ENCODE measurements at regions not wholly inside any gene's neighbourhood (a gene's known extent, or its start where the extent isn't known, plus 50 kb on each side); places are given as distances from the start of the nearest gene placed in this dataset.
A peak's percentile ranks its signal among the peaks of the same experiment; 100 is the strongest.
"Not testable (repeated sequence)": the region's sequence is repeated elsewhere in the genome, so short reads cannot be mapped to it uniquely, and the experiment has no call there.

DNA sequence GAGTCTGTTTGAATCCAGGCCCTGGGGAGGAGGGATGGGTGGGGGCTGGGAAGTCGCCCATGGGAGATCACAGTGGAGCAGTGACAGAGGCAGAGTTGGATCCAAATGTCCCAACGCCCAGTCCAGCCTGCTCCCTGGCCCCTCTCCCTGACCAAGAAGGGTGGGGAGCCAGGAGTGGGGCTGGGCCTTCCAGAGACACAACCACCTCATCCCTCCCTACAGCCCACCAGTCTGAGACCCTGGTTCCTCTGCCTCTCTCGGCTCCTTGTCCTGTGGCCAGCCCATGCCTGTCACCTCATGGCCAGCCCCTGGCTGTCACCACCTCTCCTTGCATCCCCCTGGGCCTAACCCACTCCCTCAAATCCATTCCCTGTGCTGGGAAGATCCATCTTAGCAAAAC, 71.2 kb upstream of the PRR5 start:
- DNase-seq (ENCODE audit: low read depth in 2 of 2) = no peak

DNA sequence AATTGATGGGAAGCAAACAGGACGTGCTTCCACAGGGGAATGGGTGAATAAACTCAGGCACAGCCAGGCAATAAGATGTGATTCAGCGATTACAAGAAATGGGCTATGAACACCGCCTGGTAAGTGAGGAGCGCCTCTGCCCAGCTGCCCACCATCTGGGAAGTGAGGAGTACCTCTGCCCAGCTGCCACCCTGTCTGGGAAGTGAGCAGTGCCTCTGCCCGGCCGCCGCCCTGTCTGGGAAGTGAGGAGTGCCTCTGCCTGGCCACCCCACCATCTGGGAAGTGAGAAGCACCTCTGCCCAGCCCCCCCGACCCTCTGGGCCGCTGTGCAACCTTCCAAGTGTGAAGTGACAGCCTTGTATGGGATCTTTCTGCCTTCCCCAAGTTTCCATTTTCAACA, 73.2 kb upstream of the PRR5 start:
- DNase-seq (ENCODE audit: low read depth in 2 of 2) = no peak

DNA sequence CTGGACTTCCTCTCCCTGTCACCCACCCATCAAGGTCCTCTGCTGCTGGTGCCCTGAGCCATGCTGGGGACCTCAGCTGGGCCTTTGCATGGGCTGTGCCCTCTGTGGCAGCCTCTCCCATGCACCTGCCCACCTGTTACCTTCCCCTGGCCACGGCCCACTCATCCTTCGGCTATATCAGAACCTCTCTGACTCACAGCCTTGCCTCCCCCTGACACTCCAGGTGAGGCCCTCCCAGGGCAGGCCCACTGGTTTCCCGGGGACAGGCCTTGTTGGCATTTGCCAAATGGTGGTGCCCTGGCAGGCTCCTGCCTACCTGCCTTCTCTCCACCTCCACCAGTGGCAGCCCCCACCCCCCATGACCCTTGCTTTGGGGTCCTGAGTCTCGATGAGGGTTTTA, 73.7 kb upstream of the PRR5 start:
- DNase-seq (ENCODE audit: low read depth in 2 of 2) = no peak

DNA sequence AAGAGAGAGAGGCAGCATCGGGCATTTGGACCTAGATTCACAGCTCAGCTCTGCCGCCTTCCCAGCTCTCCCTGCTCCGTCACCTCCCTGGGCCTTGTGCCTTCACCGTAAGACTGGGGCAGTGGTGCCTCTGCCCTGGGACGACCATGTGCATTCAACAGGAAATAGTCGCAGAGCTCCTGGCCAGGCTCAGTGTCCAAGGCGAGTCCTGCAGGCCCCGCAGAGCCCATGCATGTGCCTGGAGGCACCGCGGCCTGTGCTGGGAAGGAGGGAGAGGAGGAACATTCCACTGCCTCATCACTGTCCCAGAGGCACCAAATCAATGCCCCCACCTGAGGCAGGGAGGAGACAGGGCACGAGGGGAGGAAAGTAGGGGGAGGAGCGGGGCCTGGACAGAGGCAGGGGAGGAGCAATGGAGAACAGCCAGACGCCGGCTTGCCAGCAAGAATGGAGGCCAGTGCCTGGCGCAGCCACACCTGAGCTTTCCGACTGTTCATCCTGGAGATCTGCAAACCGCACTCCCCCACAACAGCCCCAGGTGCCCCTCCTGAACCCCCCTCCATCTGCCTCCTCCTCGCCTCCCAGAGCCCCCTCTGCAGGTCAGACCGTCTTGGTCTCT, 74.4 kb upstream of the PRR5 start:
- DNase-seq (ENCODE audit: low read depth in 2 of 2) = no peak

DNA sequence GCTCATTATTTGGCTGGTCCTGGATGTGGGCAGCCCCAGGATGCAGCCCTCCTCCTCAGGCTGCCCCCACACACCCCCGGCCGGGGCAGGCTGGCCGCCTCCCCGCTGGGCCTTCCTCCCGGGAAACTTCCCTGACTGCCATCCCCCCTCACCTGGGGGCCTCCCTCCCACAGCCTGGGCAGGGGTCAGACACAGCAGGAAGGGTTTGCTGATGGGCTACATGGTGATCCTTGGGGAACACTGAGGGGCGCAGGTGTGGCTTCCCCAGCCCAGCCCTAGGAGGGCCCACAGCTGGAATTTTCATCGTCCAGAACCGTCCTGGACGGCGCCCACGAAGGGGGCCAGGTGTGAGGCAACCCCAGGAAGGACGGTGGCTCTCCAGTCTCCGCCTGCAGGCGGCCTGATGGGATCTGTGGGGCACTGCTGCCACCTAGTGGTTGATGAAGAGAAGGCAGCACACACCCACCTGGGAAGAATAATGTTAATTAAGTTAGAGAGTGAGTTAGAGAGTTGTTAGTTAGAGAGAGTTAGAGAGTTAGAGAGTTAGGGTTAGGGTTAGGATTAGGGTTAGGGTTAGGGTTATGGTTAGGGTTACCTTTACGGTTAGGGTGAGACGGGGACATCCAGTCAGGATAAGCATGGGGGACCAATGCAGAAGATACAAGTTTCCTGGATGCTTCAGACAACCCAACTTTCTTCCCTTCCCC, 75.9 kb upstream of the PRR5 start:
- DNase-seq (ENCODE audit: low read depth in 2 of 2) = peak; percentile 56 to 76

DNA sequence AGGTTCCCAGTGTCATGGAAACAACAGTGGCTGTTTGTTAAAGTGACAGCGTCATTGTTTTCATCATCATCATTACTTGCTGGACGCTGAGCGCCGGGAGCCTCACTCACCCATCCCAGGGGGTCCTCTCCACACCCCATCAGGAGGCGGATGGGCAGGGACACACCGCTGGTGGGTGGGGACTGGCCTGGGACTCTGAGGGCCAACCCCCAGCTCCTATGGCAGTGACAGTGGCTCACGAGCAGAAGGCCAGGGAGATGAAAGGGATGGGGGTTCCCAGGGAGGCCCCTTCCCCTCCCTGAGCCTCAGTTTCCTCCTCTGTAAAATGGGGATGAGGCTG, 76.6 kb upstream of the PRR5 start:
- no peak for DNase-seq (ENCODE audit: low read depth in 2 of 2)

DNA sequence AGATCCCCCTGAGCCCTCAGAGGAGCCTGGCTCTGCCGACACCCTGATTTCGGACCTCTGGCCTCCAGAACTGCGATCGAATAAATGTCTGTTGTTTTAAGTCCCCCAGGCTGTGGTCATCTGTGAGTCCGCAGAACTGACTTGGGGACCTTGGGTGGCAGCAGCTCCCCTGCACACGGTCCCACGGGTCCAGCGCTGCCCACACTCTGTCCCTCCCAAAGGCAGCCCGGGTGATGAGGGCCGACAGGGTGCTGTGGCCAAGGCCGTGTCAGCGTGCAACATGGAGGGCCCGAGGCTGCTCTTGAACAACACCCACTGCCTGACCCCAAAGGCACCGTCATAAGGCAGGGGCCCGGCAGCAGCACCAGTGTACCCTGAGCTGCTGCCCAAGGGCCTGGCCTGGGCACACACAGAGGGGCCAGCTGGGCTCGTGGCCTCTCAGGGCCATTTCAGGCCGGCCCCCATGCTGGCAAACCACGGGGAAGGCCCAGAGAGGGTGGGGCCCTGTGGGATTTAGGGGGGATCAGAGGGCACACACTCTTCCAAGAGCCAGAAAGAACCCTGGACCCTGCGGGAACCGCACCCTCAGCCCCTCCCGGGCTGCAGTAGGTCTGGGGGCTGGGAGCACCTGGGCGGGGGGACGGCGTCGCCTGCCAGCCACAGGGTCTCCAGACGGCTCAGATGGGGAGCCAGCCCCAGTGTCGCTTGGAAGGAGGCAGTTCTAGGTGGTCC, 77.1 kb upstream of the PRR5 start:
- no peak for DNase-seq (ENCODE audit: low read depth in 2 of 2)

DNA sequence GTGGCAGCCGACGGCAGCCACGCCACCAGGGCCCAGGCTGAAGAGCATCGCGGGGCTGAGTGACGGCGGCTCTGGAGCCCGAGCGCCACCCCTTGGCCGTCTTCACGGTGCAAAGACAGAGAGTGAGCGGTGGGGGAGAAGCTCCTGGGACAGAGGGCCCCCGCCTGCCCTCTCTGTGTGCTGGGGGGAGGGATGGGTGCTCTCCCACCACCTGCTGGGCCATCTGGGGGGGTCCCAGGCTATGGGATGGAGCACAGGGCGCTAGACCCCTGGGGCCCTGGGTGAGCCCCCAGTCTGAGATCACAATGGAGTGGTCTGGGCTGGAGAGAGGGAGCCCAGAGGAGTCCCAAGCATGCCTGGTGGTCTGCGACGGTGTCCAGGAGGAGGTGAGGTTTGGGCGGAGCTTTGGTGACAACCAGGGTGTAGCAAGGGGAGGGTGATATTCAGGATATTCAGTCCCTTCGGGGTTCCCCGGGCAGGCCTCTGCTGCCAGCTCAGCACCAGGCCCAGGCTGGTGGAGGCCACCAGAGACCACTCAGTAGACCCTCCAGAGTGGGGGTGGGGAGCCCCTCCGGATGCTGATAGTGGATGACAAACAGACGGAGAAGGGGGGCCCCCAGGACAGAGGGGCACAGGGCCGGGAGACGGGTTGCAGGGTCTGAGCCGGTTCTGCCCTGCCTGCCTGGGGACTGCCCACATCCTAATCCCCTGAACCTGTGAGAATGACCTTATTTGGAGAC, 78.1 kb upstream of the PRR5 start:
- DNase-seq (ENCODE audit: low read depth in 2 of 2) = peak in 1 of 2 donors; percentile 19

DNA sequence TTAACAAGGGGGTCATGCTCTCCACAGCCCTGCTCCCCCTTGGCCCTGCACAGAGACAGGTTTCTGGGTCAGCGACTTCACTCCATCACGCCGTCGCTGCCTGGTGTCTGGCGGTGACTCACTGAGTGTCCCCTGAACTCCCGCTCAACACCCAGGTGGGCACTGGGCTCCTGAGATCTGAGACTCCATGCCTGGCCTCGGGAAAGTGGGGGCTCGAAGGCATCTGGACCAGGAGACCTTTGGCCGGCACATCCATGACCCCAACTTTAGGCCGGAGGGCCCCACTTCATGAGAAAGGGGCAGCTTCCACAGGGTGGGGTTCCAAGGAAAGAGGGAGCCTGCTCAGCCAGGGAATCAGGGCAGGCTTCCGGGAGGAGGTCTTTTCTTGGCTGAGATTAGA, 79.3 kb upstream of the PRR5 start:
- no peak for DNase-seq (ENCODE audit: low read depth in 2 of 2)

DNA sequence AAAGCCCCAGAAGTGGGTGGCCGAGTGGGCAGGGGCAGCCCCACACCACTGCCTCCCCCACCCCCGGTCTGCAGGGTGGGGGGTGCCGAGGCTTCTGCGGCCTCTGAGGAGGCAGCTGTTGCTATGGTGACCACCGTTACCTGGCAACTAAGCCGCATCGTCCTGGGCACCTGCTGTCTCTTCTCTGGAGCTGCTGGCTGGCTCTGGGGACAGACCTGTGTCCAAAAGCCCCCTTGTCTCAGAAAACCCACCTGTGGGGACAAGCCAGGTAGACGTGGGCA, 79.9 kb upstream of the PRR5 start:
- no peak for DNase-seq (ENCODE audit: low read depth in 2 of 2)

DNA sequence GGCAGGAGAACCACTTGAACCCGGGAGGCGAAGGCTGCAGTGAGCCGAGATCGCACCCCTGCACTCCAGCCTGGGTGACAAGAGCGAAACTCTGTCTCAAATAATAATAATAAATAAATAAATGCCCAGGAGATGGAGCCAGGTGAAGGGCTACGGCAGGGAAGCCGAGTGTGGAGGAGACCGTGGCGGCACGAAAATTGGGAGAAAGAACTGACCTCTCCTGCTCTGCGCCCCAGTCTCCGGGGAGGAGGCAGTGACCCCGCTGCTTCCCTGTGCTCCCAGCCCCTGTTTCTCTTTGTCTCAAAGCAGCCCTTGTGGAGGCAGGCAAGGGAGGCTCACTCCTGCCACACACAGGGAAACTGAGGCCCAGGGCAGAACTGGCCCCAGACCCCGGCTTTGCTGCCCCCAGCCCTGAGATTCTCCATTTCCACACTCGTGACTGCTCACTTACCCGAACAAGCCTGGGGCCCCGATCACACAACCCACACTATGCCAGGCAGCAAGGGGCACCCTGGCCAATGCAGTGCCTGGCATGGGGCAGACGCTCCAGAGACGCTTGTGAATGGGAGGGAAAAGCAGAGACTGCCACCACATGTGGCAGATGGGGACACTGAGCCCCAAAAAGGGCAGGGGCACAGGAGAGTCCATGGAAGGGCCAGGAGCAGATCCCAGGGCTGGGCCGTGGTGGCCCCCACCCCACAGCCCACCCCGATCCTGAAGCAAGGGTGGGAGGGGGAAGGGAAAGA, 80.4 kb upstream of the PRR5 start:
- DNase-seq (ENCODE audit: low read depth in 2 of 2) = no peak

DNA sequence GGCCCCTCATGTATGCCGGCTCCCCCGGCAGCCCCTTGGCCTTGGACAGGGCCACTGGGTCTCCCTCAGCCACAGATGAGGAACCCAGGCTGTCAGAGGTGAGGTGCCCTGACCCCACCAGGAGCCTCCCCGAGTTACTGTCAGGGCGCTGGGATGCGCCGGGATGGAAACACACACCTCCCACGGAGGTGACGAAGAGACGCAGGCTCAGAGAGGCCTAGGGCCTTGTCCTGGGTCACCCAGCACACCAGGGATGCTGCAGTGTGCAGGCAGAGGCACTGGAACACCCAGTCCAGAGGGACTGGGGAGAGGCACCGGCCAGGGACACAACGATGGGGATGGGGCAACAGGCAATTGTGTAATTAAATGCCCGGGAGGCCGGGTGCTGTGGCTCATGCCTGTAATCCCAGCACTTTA, 81.2 kb upstream of the PRR5 start:
- DNase-seq (ENCODE audit: low read depth in 2 of 2) = no peak

DNA sequence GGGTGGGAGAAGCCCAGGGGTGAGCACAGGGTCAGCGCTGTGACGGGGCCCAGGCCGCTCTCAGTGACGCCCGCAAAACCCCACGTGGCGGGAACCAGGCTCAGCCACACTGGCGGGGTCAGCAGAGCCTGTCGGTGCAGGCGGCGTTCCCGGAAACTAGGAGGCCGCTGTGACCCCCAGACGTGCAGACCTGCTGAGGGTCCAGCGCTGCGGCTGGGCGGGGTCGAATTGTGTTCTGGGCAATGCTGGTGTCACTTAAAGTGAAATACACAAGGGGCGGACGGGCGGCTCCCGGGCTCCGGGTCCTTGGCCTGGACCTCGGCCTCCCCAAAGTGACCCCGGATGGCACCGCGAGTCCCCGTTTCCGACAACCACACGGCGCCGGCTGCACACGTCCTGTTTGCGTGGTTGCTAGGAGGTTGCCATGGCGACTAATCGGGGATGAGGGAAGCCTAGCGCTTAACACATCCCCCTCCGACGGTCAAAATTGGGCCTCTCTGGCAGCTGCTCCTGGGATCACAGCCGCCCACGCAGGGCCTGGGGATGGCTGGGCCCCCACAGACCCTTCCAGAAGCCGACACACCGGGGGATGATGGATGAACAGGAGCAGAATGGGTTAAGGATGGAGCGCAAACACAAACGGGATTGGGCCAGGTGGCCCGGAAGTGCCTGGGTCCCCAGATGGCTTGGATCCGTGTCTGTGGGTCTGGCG, 81.7 kb upstream of the PRR5 start:
- DNase-seq (ENCODE audit: low read depth in 2 of 2) = peak; percentile 84 to 95

DNA sequence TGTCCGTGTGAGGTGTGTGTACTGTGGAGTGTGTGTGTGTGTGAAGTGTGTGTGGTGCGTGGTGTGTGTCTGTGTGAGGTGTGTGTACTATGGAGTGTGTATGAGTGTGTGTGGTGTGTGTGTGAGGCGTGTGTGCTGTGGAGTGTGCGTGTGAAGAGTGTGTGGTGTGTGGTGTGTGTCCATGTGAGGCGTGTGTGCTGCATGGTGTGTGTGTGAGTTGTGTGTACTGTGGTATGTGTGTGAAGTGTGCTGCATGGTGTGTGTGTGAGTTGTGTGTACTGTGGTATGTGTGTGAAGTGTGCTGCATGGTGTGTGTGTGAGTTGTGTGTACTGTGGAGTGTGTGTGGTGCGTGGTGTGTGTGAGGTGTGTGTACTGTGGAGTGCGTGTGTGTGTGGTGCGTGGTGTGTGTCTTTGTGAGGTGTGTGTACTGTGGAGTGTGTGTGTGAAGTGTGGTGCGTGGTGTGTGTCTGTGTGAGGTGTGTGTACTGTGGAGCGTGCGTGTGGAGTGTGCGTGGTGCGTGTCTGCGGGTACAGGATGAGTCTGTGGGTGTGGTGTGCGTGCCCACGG, 82.4 kb upstream of the PRR5 start:
- not testable (repeated sequence) for DNase-seq (ENCODE audit: low read depth in 2 of 2)

DNA sequence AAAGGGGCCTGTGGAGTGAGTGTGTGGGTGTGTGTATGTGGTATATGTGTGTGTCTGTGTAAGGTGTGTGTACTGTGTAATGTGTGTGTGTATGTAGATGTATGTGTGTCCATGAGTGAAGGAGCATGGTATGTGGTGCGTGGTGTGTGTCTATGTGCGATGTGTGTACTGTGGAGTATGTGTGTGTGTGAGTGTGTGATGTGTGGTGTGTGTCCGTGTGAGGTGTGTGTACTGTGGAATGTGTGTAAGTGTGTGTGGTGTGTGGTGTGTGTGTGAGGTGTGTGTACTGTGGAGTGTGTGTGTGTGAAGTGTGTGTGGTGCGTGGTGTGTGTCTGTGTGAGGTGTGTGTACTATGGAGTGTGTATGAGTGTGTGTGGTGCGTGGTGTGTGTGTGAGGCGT, 83.1 kb upstream of the PRR5 start:
- not testable (repeated sequence) for DNase-seq (ENCODE audit: low read depth in 2 of 2)

DNA sequence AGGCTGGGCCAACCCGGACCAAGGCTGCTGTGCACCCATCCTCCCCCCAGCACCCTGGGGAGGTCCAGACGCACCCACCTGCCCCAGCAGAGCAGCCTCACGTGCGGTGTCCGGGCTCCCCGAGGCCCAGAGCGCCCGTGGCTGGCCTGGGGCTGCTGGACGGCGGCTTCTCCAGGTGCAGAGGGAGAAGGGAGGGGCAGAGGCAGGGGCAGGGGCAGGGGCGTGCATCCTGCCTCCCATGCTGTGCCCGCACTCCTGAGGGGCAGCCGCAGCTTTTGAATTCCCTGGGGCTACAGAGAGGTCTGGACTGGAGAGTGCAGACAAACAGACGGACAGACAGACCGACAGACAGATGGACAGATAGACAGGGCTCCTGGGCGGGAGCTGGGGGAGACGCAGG, 83.6 kb upstream of the PRR5 start:
- no peak for DNase-seq (ENCODE audit: low read depth in 2 of 2)

DNA sequence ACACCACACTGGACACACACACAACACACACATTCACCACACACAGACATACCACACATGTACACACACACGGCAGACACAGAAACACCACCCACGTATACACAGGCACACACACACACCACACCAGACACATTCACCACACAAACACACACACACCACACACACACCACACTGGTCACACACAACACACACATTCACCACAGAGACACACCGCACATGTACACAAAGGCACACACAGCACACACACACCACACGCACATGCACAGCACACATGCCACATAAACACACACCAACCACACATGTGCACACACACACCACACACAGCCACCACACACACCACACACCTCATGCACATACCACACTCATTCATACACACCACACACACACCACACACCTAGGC, 84.2 kb upstream of the PRR5 start:
- DNase-seq (ENCODE audit: low read depth in 2 of 2) = no peak

DNA sequence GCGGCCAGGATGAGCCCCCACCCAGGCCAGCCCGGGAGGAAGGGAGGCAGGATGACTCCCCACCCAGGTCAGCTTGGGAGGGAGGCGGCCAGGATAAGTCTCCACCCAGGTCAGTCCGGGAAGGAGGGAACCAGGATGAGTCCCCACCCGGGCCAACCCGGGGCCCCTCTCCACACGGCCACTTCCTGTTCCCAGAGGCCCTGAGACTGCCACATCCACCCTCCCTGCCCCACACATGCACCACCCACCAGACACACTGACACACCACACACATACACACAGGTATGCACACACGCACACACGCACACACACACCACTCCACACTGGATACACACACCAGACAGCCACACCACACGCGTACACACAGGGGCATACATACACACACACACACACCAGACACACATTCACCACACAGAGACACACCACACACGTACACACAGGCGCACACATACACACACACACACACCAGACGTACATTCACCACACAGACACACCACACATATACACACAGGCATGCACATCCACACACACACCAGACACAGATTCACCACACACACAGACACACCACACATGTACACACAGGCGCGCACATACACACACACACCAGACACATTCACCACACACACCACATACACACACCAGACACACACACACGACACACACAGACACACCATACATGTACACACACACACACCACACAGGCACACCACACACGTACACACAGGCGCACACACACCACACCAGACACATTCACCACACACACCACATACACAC, 84.9 kb upstream of the PRR5 start:
- DNase-seq (ENCODE audit: low read depth in 2 of 2) = no peak

DNA sequence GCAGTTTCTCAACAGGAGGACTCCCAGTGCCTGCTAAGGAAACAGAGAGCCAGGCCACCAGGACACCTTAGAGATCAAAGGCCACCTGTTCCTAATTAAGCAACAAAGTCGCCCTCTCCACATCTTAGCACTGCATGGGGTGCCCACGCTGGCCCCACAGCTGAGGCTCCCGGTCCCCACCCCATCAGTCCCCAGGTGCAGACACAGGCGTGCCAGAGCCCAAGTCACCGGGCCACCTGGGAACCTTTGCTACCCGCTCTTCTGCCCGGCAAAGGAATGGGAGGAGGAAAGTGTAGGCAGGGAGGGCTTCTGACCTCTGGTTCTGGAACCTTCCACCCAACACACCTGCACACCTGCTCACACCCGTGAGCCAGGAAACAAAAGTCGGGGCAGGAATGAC, 85.5 kb upstream of the PRR5 start:
- DNase-seq (ENCODE audit: low read depth in 2 of 2) = no peak

DNA sequence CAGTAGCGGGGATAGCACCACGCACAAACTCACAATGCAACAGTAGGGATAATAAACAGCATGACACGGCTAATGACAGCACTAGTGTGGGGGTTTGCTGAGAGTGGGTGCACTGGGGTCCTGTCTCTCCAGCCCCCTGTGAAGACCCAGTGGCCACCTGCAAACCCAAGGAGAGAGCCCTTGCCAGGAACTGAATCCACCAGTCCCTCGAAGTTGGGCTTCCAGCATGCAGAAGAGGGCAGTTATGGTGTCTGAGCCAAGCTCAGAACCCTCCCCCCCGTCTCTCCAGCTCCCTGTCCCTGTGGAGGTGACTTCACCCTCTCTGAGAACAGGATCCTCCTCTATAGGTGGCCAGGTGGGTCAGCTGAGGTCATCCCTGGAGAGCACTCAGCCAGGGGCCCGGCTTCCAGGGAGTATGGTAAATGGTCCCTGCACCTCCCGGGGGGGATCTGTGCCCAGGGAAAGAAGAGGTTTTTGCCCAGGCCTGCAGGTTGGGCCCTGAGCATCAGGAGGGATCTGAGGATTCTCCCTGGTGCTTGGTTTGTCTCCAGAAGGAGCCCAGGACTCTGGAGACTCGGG, 86.3 kb upstream of the PRR5 start:
- DNase-seq (ENCODE audit: low read depth in 2 of 2) = no peak
